CD4-positive, alpha-beta T cell (primary cell): ENCODE measurements at regions not wholly inside any gene's neighbourhood (a gene's known extent, or its start where the extent isn't known, plus 50 kb on each side); places are given as distances from the start of the nearest gene placed in this dataset.

ENCODE experiments used
- ATAC-seq: fragments of 200-7000 bp; cut with Tn5 transposase; one replicate; pipeline ENCODE4 v1.10.0; 2022; ENCODE audit warnings: mild to moderate bottlenecking; ENCODE audit not compliant: poor library complexity
- CTCF ChIA-PET: fragments of 350-600 bp; sonication (Branson Sonifier 250); formaldehyde crosslinking; loops from one replicate; lab custom pipeline; 2021; ENCODE audit warnings: antibody characterized with exemption, inconsistent platforms; lab: Charles Lee
- POLR2A ChIA-PET: fragments of 350-600 bp; sonication (Branson Sonifier 250); formaldehyde crosslinking; loops from one replicate; lab custom pipeline; 2021; ENCODE audit warnings: antibody characterized with exemption, inconsistent platforms; lab: Charles Lee
- DNase-seq, 14 experiments: peaks; one replicate each; pipeline ENCODE4 v3.0.0-alpha.2; 2013 to 2020; ENCODE audit warnings: mixed read lengths in 2 of 14
- H3K27ac ChIP-seq, 2 donors: one replicate each; pipeline versions ENCODE4 v1.5.1 to v1.7.0; 2013; ENCODE audit warnings: low read length in 2 of 2, low read depth in 1 of 2, mild to moderate bottlenecking in 1 of 2
- H3K27me3 ChIP-seq, 2 experiments: 1 replicate in 1 of 2; 2 replicates in 1 of 2; pipeline versions ENCODE4 v1.6.1 to v1.7.0; 2013; ENCODE audit warnings: low read length in 2 of 2, control low read depth in 1 of 2, mild to moderate bottlenecking in 1 of 2, moderate library complexity in 1 of 2; ENCODE audit not compliant: insufficient read depth in 2 of 2, control insufficient read depth in 1 of 2
- H3K36me3 ChIP-seq: one replicate; pipeline ENCODE4 v1.6.1; 2013; ENCODE audit warnings: low read length, control low read depth; ENCODE audit not compliant: insufficient read depth
- H3K4me1 ChIP-seq: one replicate; pipeline ENCODE4 v1.6.1; 2013; ENCODE audit warnings: low read length, control low read depth; ENCODE audit not compliant: insufficient read depth
- H3K4me3 ChIP-seq: one replicate; pipeline ENCODE4 v1.5.1; 2013; ENCODE audit warnings: mild to moderate bottlenecking, low read length, moderate library complexity
- H3K9me3 ChIP-seq, 2 experiments: 1 replicate in 1 of 2; 2 replicates in 1 of 2; pipeline versions ENCODE4 v1.6.1 to v1.7.0; 2013; ENCODE audit warnings: low read length in 2 of 2, mild to moderate bottlenecking in 2 of 2, control low read depth in 1 of 2, moderate library complexity in 1 of 2; ENCODE audit not compliant: control insufficient read depth in 1 of 2, insufficient read depth in 1 of 2
- H3K27ac Mint-ChIP-seq: one replicate; pipeline ENCODE4 v1.8.0; 2020; ENCODE audit warnings: mixed read lengths
- H3K27me3 Mint-ChIP-seq: one replicate; pipeline ENCODE4 v1.8.0; 2021; ENCODE audit warnings: mixed read lengths
- H3K36me3 Mint-ChIP-seq: one replicate; pipeline ENCODE4 v1.8.0; 2021; ENCODE audit warnings: low read depth, mixed read lengths
- H3K4me1 Mint-ChIP-seq: one replicate; pipeline ENCODE4 v1.8.0; 2021; ENCODE audit warnings: low read depth, mixed read lengths
- H3K4me3 Mint-ChIP-seq: one replicate; pipeline ENCODE4 v1.8.0; 2020; ENCODE audit warnings: mild to moderate bottlenecking, mixed read lengths
- H3K9me3 Mint-ChIP-seq: one replicate; pipeline ENCODE4 v1.8.0; 2020; ENCODE audit warnings: mixed read lengths
- CTCF ChIP-seq: fragments of 200-600 bp; IDR thresholded peaks from one replicate; pipeline ENCODE4 v1.8.0; 2022; ENCODE audit warnings: antibody characterized with exemption, mild to moderate bottlenecking
- intact Hi-C, 2 experiments: fragments of 100-400 bp; cut with DNase I in 1 of 2; cut with micrococcal nuclease in 1 of 2; formaldehyde crosslinking; loops; one replicate each; pipeline versions ENCODE4 v1.15.1 to v1.9.0; 2023 to 2025; cut with DNase I, micrococcal nuclease

GRCh38 chr2:67802291-67802690 is 260.5 kb downstream of the C1D start:
- peaks cover 0 to 2% of the 10 kb centered on the region in 2 experiments for H3K27me3 ChIP-seq
- CTCF ChIA-PET: no interaction called here
- Mint-ChIP-seq H3K4me3 (no peak overlapping the region), H3K27me3 (peaks cover 8% of the 10 kb centered on the region), H3K36me3 (no peaks in the 10 kb centered on the region), H3K9me3 (no peaks in the 10 kb centered on the region), H3K4me1 (no peaks in the 10 kb centered on the region), H3K27ac (no peak overlapping the region)
- no peak overlapping the region for H3K4me3 ChIP-seq
- TF ChIP-seq CTCF: no peak
- DNase-seq: no peak
- no peaks in the 10 kb centered on the region for H3K4me1 ChIP-seq
- no peaks in the 10 kb centered on the region for H3K36me3 ChIP-seq
- intact Hi-C loops: no loop called here
- POLR2A ChIA-PET: no interaction called here
- no peak overlapping the region for H3K27ac ChIP-seq
- no peak for ATAC-seq
- peaks cover 0 to 7% of the 10 kb centered on the region in 2 experiments for H3K9me3 ChIP-seq

GRCh38 chr2:67802824-67803223 is 260.0 kb downstream of the C1D start:
- no peaks in the 10 kb centered on the region for H3K4me1 Mint-ChIP-seq
- H3K9me3 ChIP-seq: peaks cover 0 to 7% of the 10 kb centered on the region in 2 experiments
- no peaks in the 10 kb centered on the region for H3K9me3 Mint-ChIP-seq
- H3K27me3 ChIP-seq: peaks cover 0 to 2% of the 10 kb centered on the region in 2 experiments
- no peaks in the 10 kb centered on the region for H3K36me3 ChIP-seq
- no peak overlapping the region for H3K4me3 Mint-ChIP-seq
- H3K27ac Mint-ChIP-seq: no peak overlapping the region
- H3K27ac ChIP-seq: no peak overlapping the region
- ATAC-seq (no peak), DNase-seq (no peak)
- no peak overlapping the region for H3K4me3 ChIP-seq
- CTCF ChIA-PET: no interaction called here
- POLR2A ChIA-PET: no interaction called here
- no peak for TF ChIP-seq CTCF
- H3K36me3 Mint-ChIP-seq: no peaks in the 10 kb centered on the region
- H3K27me3 Mint-ChIP-seq: peaks cover 8% of the 10 kb centered on the region
- intact Hi-C loops: no loop called here
- no peaks in the 10 kb centered on the region for H3K4me1 ChIP-seq

GRCh38 chr2:67806816-67807215 is 256.0 kb downstream of the C1D start:
- Histone ChIP-seq H3K4me1 (no peaks in the 10 kb centered on the region), H3K9me3 (peaks cover 7 to 14% of the 10 kb centered on the region in 2 experiments), H3K36me3 (no peaks in the 10 kb centered on the region), H3K27me3 (peaks cover 0 to 4% of the 10 kb centered on the region in 2 experiments), H3K4me3 (no peak overlapping the region), H3K27ac (no peak overlapping the region)
- H3K27me3 Mint-ChIP-seq: peaks cover 22% of the 10 kb centered on the region
- TF ChIP-seq CTCF: no peak
- ATAC-seq (no peak), DNase-seq (no peak)
- intact Hi-C loops: no loop called here
- CTCF ChIA-PET: no interaction called here
- no peaks in the 10 kb centered on the region for H3K4me1 Mint-ChIP-seq
- no peaks in the 10 kb centered on the region for H3K36me3 Mint-ChIP-seq
- no peak overlapping the region for H3K4me3 Mint-ChIP-seq
- H3K27ac Mint-ChIP-seq: no peak overlapping the region
- POLR2A ChIA-PET: no interaction called here
- H3K9me3 Mint-ChIP-seq: peaks cover 6% of the 10 kb centered on the region
